HEK293T (cell line): ENCODE measurements at regions not wholly inside any gene's neighbourhood (a gene's known extent, or its start where the extent isn't known, plus 50 kb on each side); places are given as distances from the start of the nearest gene placed in this dataset.

Experiments used
- ARNT ChIP-seq: fragments of 450-650 bp; IDR thresholded peaks from 2 replicates; pipeline ENCODE4 v1.6.1; 2017; ENCODE audit warnings: mild to moderate bottlenecking
- BHLHE40 ChIP-seq: fragments of 450-650 bp; IDR thresholded peaks from 2 replicates; pipeline ENCODE4 v1.6.1; 2016; ENCODE audit warnings: mild to moderate bottlenecking, moderate library complexity, borderline replicate concordance
- ELF4 ChIP-seq: fragments of 450-650 bp; IDR thresholded peaks from 2 replicates; pipeline ENCODE4 v1.6.1; 2017; ENCODE audit warnings: antibody characterized with exemption
- FOXA1 ChIP-seq: fragments of 450-650 bp; IDR thresholded peaks from 2 replicates; pipeline ENCODE4 v1.6.1; 2016; ENCODE audit warnings: mild to moderate bottlenecking
- FOXK2 ChIP-seq: fragments of 450-650 bp; IDR thresholded peaks from 2 replicates; pipeline ENCODE4 v1.6.1; 2016; ENCODE audit warnings: mild to moderate bottlenecking
- FOXM1 ChIP-seq: fragments of 450-650 bp; IDR thresholded peaks from 2 replicates; pipeline ENCODE4 v1.6.1; 2017; ENCODE audit warnings: mild to moderate bottlenecking, borderline replicate concordance
- L3MBTL2 ChIP-seq: fragments of 450-650 bp; conservative IDR thresholded peaks from 2 replicates; pipeline ENCODE4 v1.6.1; 2016; ENCODE audit warnings: mild to moderate bottlenecking
- LEF1 ChIP-seq: fragments of 450-650 bp; IDR thresholded peaks from 2 replicates; pipeline ENCODE4 v1.6.1; 2017; ENCODE audit warnings: mild to moderate bottlenecking, borderline replicate concordance
- NFRKB ChIP-seq: fragments of 450-650 bp; IDR thresholded peaks from 2 replicates; pipeline ENCODE4 v1.6.1; 2016; ENCODE audit warnings: mild to moderate bottlenecking, moderate library complexity
- SP1 ChIP-seq: fragments of 450-650 bp; IDR thresholded peaks from 2 replicates; pipeline ENCODE4 v1.6.1; 2017
- SUZ12 ChIP-seq: fragments of 450-650 bp; IDR thresholded peaks from 2 replicates; pipeline ENCODE4 v1.6.1; 2016; ENCODE audit warnings: mild to moderate bottlenecking
- TARDBP ChIP-seq: fragments of 450-650 bp; IDR thresholded peaks from 2 replicates; pipeline ENCODE4 v1.6.1; 2016
- ZNF384 ChIP-seq: fragments of 450-650 bp; IDR thresholded peaks from 2 replicates; pipeline ENCODE4 v1.6.1; 2016
- TF ChIP-seq, protein P1 (sequence below): fragments of 450-650 bp; IDR thresholded peaks from 2 replicates; pipeline ENCODE4 v1.6.1; 2016

GRCh38 chr4:14918336-14918735 lies 83.9 kb upstream of the CPEB2 start:
- TF ChIP-seq FOXA1: no peak
- no peak for TF ChIP-seq SP1
- no peak for TF ChIP-seq LEF1
- TF ChIP-seq FOXK2: no peak
- no peak for TF ChIP-seq BHLHE40
- TF ChIP-seq ZNF384: no peak
- TF ChIP-seq L3MBTL2: no peak
- no peak for TF ChIP-seq ELF4
- TF ChIP-seq TARDBP: no peak
- TF ChIP-seq NFRKB: no peak
- no peak for TF ChIP-seq ARNT
- TF ChIP-seq SUZ12: no peak
- TF ChIP-seq, protein P1, sequence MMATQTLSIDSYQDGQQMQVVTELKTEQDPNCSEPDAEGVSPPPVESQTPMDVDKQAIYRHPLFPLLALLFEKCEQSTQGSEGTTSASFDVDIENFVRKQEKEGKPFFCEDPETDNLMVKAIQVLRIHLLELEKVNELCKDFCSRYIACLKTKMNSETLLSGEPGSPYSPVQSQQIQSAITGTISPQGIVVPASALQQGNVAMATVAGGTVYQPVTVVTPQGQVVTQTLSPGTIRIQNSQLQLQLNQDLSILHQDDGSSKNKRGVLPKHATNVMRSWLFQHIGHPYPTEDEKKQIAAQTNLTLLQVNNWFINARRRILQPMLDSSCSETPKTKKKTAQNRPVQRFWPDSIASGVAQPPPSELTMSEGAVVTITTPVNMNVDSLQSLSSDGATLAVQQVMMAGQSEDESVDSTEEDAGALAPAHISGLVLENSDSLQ: no peak
- no peak for TF ChIP-seq FOXM1
